ENCODE measurements at regions not wholly inside any gene's neighbourhood (a gene's known extent, or its start where the extent isn't known, plus 50 kb on each side); places are given as distances from the start of the nearest gene placed in this dataset.
"Not testable (repeated sequence)": the region's sequence is repeated elsewhere in the genome, so short reads cannot be mapped to it uniquely, and the experiment has no call there.

- DNase-seq, result no peak
These were observed 1252.9 kb upstream of the TMEM132C start for GRCh38 chr12:127014079-127014478.

GRCh38 chr12:127024791-127025190 is 1242.2 kb upstream of the TMEM132C start:
- no peak for DNase-seq

- DNase-seq, result no peak
These were observed 1241.4 kb upstream of the TMEM132C start for GRCh38 chr12:127025545-127025944.

- DNase-seq, result no peak
These were observed 1231.7 kb upstream of the TMEM132C start for GRCh38 chr12:127035011-127035879.

- no peak for DNase-seq
These were observed 1228.8 kb upstream of the TMEM132C start for GRCh38 chr12:127038152-127038551.

GRCh38 chr12:127038761-127039160 is 1228.2 kb upstream of the TMEM132C start:
- DNase-seq, result no peak

GRCh38 chr12:127041985-127042625 is 1224.9 kb upstream of the TMEM132C start:
- DNase-seq, result no peak

GRCh38 chr12:127043731-127044130 is 1223.2 kb upstream of the TMEM132C start:
- DNase-seq, result no peak

- DNase-seq, result no peak
These were observed 1222.1 kb upstream of the TMEM132C start for GRCh38 chr12:127044836-127045235.

GRCh38 chr12:127046467-127046866 is 1220.5 kb upstream of the TMEM132C start:
- no peak for DNase-seq

GRCh38 chr12:127048057-127048456 is 1218.9 kb upstream of the TMEM132C start:
- DNase-seq, result no peak

GRCh38 chr12:127048525-127048924 is 1218.4 kb upstream of the TMEM132C start:
- DNase-seq, result not testable (repeated sequence)

- DNase-seq, result peak in 1 of 2 experiments; percentile 13
These were observed 1215.8 kb upstream of the TMEM132C start for GRCh38 chr12:127051139-127051538.

- DNase-seq, result peak in 1 of 2 experiments; percentile 54
These were observed 1214.3 kb upstream of the TMEM132C start for GRCh38 chr12:127052511-127053232.

- no peak for DNase-seq
These were observed 1212.4 kb upstream of the TMEM132C start for GRCh38 chr12:127054531-127054930.

GRCh38 chr12:127060310-127060847 is 1206.6 kb upstream of the TMEM132C start:
- DNase-seq, result no peak

- DNase-seq, result no peak
These were observed 1206.0 kb upstream of the TMEM132C start for GRCh38 chr12:127060933-127061332.

- no peak for DNase-seq
These were observed 1203.5 kb upstream of the TMEM132C start for GRCh38 chr12:127063339-127064072.

GRCh38 chr12:127064207-127064606 is 1202.8 kb upstream of the TMEM132C start:
- no peak for DNase-seq

GRCh38 chr12:127065595-127065994 is 1201.4 kb upstream of the TMEM132C start:
- DNase-seq, result no peak

- DNase-seq, result peak in 1 of 2 experiments; percentile 0
These were observed 1196.3 kb upstream of the TMEM132C start for GRCh38 chr12:127070515-127071157.

- DNase-seq, result no peak
These were observed 1192.8 kb upstream of the TMEM132C start for GRCh38 chr12:127074161-127074560.
